RWPE2 (cell line): ENCODE measurements at regions not wholly inside any gene's neighbourhood (a gene's known extent, or its start where the extent isn't known, plus 50 kb on each side); places are given as distances from the start of the nearest gene placed in this dataset.

Experiments used
- ATAC-seq: fragments of 200-7000 bp; cut with Tn5 transposase; 3 replicates; pipeline ENCODE4 v1.9.1; 2021; ENCODE audit warnings: low read depth
- DNase-seq: peaks from one replicate; pipeline ENCODE4 v3.0.0-alpha.2; 2020; ENCODE audit warnings: low spot score
- H3K27ac ChIP-seq: fragments of 450-650 bp; 2 replicates; pipeline ENCODE4 v1.5.1; 2017; ENCODE audit warnings: mild to moderate bottlenecking; ENCODE audit not compliant: poor library complexity, severe bottlenecking
- H3K27me3 ChIP-seq: fragments of 250-450 bp; sonication (Bioruptor Pico); 2 replicates; pipeline ENCODE4 v1.5.1; 2021; ENCODE audit warnings: mild to moderate bottlenecking, moderate library complexity; ENCODE audit not compliant: insufficient read depth, poor library complexity, severe bottlenecking
- H3K36me3 ChIP-seq: fragments of 250-450 bp; sonication (Bioruptor Pico); 2 replicates; pipeline ENCODE4 v1.5.1; 2020; ENCODE audit warnings: low read depth, mild to moderate bottlenecking, moderate library complexity
- H3K4me1 ChIP-seq: fragments of 250-450 bp; sonication (Bioruptor Pico); 2 replicates; pipeline ENCODE4 v1.5.1; 2021; ENCODE audit warnings: mild to moderate bottlenecking, moderate library complexity; ENCODE audit not compliant: insufficient read depth, poor library complexity, severe bottlenecking
- H3K4me3 ChIP-seq: fragments of 250-450 bp; sonication (Bioruptor Pico); 2 replicates; pipeline ENCODE4 v1.5.1; 2021; ENCODE audit warnings: mild to moderate bottlenecking, moderate library complexity; ENCODE audit not compliant: severe bottlenecking
- H3K9me3 ChIP-seq: fragments of 250-450 bp; sonication (Bioruptor Pico); 2 replicates; pipeline ENCODE4 v1.5.1; 2021; ENCODE audit warnings: mild to moderate bottlenecking, moderate library complexity; ENCODE audit not compliant: severe bottlenecking
- CTCF ChIP-seq: fragments of 450-650 bp; IDR thresholded peaks from one replicate; pipeline ENCODE4 v1.5.1; 2017; ENCODE audit warnings: mild to moderate bottlenecking, moderate library complexity; ENCODE audit not compliant: poor library complexity, severe bottlenecking

- ATAC-seq (peak; percentile 53; the same call in 2 of the 3 replicates), DNase-seq (no peak)
- H3K36me3 ChIP-seq, result no peaks in the 10 kb centered on the region
- no peaks in the 10 kb centered on the region for H3K4me1 ChIP-seq
- H3K4me3 ChIP-seq, result no peak overlapping the region
- no peak for TF ChIP-seq CTCF
- H3K27me3 ChIP-seq, result no peaks in the 10 kb centered on the region
- H3K27ac ChIP-seq, result no peak overlapping the region
- H3K9me3 ChIP-seq, result no peaks in the 10 kb centered on the region
Measured at GRCh38 chr3:104598848-104599511, 767.7 kb upstream of the ALCAM start.

GRCh38 chr3:104604326-104605010 is 762.2 kb upstream of the ALCAM start:
- H3K36me3 ChIP-seq, result no peaks in the 10 kb centered on the region
- no peaks in the 10 kb centered on the region for H3K9me3 ChIP-seq
- H3K27ac ChIP-seq, result no peak overlapping the region
- ATAC-seq (peak; percentile 88), DNase-seq (no peak)
- peak overlapping the region; percentile 7 for H3K4me3 ChIP-seq
- no peaks in the 10 kb centered on the region for H3K27me3 ChIP-seq
- H3K4me1 ChIP-seq, result peaks cover 7% of the 10 kb centered on the region
- peak; percentile 60 for TF ChIP-seq CTCF

GRCh38 chr3:104606812-104607211 is 759.9 kb upstream of the ALCAM start:
- Histone ChIP-seq H3K27me3 (no peaks in the 10 kb centered on the region), H3K4me3 (no peak overlapping the region), H3K4me1 (peaks cover 7% of the 10 kb centered on the region), H3K36me3 (no peaks in the 10 kb centered on the region), H3K27ac (no peak overlapping the region), H3K9me3 (no peaks in the 10 kb centered on the region)
- no peak for DNase-seq
- no peak for TF ChIP-seq CTCF
- ATAC-seq, result no peak

- Histone ChIP-seq H3K9me3 (no peaks in the 10 kb centered on the region), H3K27ac (no peak overlapping the region)
Measured at GRCh38 chr3:104610730-104611652, 755.7 kb upstream of the ALCAM start.

More at GRCh38 chr3:104610730-104611652, 755.7 kb upstream of the ALCAM start:
- Histone ChIP-seq H3K4me3 (no peak overlapping the region), H3K27me3 (no peaks in the 10 kb centered on the region), H3K36me3 (no peaks in the 10 kb centered on the region), H3K4me1 (no peaks in the 10 kb centered on the region)
- no peak for DNase-seq
- no peak for ATAC-seq
- no peak for TF ChIP-seq CTCF
